H1 (cell line): ENCODE measurements at regions not wholly inside any gene's neighbourhood (a gene's known extent, or its start where the extent isn't known, plus 50 kb on each side); places are given as distances from the start of the nearest gene placed in this dataset.

Experiments used
- EP300 ChIP-seq, 2 experiments: IDR thresholded peaks; 1 replicate in 1 of 2; 2 replicates in 1 of 2; pipeline ENCODE4 v1.6.1; 2011 to 2012; ENCODE audit warnings: low read depth in 2 of 2, low read length in 2 of 2, mild to moderate bottlenecking in 2 of 2, borderline replicate concordance in 1 of 2, inconsistent platforms in 1 of 2, moderate library complexity in 1 of 2
- EZH2 ChIP-seq: fragments of 200-600 bp; sonication (generic); IDR thresholded peaks from 2 replicates; pipeline ENCODE4 v1.7.1; 2012; ENCODE audit warnings: low read depth, mild to moderate bottlenecking, moderate library complexity, low read length, inconsistent platforms; ENCODE audit not compliant: severe bottlenecking
- HDAC2 ChIP-seq, 2 experiments: fragments of 300-600 bp in 1 of 2; sonication (generic) in 1 of 2; IDR thresholded peaks; 2 replicates each; pipeline ENCODE4 v1.6.1; 2011 to 2012; ENCODE audit warnings: low read depth in 2 of 2, low read length in 2 of 2, mild to moderate bottlenecking in 2 of 2, moderate library complexity in 2 of 2, borderline replicate concordance in 1 of 2, inconsistent platforms in 1 of 2
- JUN ChIP-seq: IDR thresholded peaks from 2 replicates; pipeline ENCODE4 v1.6.1; 2011; ENCODE audit warnings: low read depth, mild to moderate bottlenecking, improper control_type of control experiment, low read length
- POLR2AphosphoS5 ChIP-seq: IDR thresholded peaks from 2 replicates; pipeline ENCODE4 v1.6.1; 2011; ENCODE audit warnings: low read depth, low read length
- POU5F1 ChIP-seq: IDR thresholded peaks from 2 replicates; pipeline ENCODE4 v1.6.1; 2011; ENCODE audit warnings: low read depth, mild to moderate bottlenecking, low read length, moderate library complexity
- RFX5 ChIP-seq: IDR thresholded peaks from 2 replicates; pipeline ENCODE4 v1.6.1; 2011; ENCODE audit warnings: low read depth, low read length, improper control_type of control experiment, borderline replicate concordance
- SP1 ChIP-seq: IDR thresholded peaks from 2 replicates; pipeline ENCODE4 v1.6.1; 2011; ENCODE audit warnings: low read depth, low read length
- YY1 ChIP-seq: IDR thresholded peaks from 2 replicates; pipeline ENCODE4 v1.6.1; 2011; ENCODE audit warnings: low read depth, mild to moderate bottlenecking, low read length
- TF ChIP-seq, protein P1 (sequence below): IDR thresholded peaks from 2 replicates; pipeline ENCODE4 v1.6.1; 2012; ENCODE audit warnings: low read length, inconsistent platforms
- TF ChIP-seq, protein P2 (sequence below), 3 experiments: IDR thresholded peaks; 1 replicate in 2 of 3; 2 replicates in 1 of 3; pipeline versions ENCODE4 v1.5.1 to v1.6.1; 2011; ENCODE audit warnings: low read length in 3 of 3, mild to moderate bottlenecking in 3 of 3, inconsistent platforms in 2 of 3, low read depth in 1 of 3, moderate library complexity in 1 of 3; ENCODE audit not compliant: insufficient read depth in 1 of 3; ENCODE audit errors: control extremely low read depth in 1 of 3
- TF ChIP-seq, protein P3 (sequence below): IDR thresholded peaks from 2 replicates; pipeline ENCODE4 v1.6.1; 2011; ENCODE audit warnings: low read length, improper control_type of control experiment

DNA sequence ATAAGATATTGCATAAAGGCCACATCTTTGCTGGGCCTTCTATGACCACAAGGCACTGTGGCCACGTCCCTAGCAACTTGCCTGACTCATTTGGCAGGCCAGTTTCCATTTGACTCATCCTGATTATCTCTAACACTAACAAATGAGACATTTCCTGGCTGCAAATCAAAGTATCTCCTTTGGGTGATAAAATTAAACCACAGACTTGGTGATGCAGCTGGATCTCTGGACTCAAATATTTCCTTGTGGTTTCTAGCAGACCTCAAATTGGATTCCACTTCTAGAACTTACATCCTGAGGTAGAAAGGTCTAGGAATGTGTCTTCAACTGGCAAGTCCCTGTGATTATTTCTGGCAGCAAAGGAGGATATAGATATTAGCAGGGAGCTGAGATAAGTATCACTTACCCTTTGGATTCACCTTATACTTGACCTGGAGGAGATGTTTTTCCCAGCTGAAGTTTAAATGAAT, 167.9 kb upstream of the NXPH2 start:
- TF ChIP-seq EP300 (IDR thresholded peaks at IDR 0.05; ENCODE audit: borderline replicate concordance in 1 of 2, low read depth in 2 of 2, low read length in 2 of 2) (no peak), EZH2 (no peak), JUN (no peak), YY1 (no peak), SP1 (no peak), POLR2AphosphoS5 (no peak), RFX5 (no peak), POU5F1 (no peak), HDAC2 (IDR thresholded peaks at IDR 0.05; ENCODE audit: borderline replicate concordance in 1 of 2, low read depth in 2 of 2, low read length in 2 of 2) (no peak)
- TF ChIP-seq, protein P1, sequence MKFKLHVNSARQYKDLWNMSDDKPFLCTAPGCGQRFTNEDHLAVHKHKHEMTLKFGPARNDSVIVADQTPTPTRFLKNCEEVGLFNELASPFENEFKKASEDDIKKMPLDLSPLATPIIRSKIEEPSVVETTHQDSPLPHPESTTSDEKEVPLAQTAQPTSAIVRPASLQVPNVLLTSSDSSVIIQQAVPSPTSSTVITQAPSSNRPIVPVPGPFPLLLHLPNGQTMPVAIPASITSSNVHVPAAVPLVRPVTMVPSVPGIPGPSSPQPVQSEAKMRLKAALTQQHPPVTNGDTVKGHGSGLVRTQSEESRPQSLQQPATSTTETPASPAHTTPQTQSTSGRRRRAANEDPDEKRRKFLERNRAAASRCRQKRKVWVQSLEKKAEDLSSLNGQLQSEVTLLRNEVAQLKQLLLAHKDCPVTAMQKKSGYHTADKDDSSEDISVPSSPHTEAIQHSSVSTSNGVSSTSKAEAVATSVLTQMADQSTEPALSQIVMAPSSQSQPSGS, result no peak
- TF ChIP-seq, protein P2, sequence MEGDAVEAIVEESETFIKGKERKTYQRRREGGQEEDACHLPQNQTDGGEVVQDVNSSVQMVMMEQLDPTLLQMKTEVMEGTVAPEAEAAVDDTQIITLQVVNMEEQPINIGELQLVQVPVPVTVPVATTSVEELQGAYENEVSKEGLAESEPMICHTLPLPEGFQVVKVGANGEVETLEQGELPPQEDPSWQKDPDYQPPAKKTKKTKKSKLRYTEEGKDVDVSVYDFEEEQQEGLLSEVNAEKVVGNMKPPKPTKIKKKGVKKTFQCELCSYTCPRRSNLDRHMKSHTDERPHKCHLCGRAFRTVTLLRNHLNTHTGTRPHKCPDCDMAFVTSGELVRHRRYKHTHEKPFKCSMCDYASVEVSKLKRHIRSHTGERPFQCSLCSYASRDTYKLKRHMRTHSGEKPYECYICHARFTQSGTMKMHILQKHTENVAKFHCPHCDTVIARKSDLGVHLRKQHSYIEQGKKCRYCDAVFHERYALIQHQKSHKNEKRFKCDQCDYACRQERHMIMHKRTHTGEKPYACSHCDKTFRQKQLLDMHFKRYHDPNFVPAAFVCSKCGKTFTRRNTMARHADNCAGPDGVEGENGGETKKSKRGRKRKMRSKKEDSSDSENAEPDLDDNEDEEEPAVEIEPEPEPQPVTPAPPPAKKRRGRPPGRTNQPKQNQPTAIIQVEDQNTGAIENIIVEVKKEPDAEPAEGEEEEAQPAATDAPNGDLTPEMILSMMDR (IDR thresholded peaks at IDR 0.05; ENCODE audit: control extremely low read depth in 1 of 3, insufficient read depth in 1 of 3, low read depth in 1 of 3, low read length in 3 of 3), result no peak
- TF ChIP-seq, protein P3, sequence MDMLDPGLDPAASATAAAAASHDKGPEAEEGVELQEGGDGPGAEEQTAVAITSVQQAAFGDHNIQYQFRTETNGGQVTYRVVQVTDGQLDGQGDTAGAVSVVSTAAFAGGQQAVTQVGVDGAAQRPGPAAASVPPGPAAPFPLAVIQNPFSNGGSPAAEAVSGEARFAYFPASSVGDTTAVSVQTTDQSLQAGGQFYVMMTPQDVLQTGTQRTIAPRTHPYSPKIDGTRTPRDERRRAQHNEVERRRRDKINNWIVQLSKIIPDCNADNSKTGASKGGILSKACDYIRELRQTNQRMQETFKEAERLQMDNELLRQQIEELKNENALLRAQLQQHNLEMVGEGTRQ, result no peak
